ENCODE measurements at regions not wholly inside any gene's neighbourhood (a gene's known extent, or its start where the extent isn't known, plus 50 kb on each side); places are given as distances from the start of the nearest gene placed in this dataset.

DNA sequence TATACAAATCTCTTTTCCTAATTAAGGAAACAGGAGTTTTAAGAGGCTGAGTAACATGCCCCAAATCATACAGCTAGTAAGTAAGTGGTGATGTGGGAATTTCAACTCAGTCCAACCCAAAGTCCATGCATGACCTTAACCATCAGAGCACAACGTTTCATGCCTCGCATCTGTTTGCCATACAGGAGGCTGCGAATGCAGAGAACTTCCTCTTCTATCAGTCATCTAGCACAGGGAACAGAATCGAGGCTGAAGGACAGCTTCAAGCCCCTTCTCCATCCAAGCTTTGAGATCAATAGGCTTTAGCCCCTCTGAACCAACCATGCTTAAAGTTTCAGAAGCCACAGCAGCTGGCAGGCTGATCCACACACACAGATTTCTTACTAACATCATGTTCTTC lies 113.2 kb downstream of the MAFB start:
- TF ChIP-seq, protein P1, sequence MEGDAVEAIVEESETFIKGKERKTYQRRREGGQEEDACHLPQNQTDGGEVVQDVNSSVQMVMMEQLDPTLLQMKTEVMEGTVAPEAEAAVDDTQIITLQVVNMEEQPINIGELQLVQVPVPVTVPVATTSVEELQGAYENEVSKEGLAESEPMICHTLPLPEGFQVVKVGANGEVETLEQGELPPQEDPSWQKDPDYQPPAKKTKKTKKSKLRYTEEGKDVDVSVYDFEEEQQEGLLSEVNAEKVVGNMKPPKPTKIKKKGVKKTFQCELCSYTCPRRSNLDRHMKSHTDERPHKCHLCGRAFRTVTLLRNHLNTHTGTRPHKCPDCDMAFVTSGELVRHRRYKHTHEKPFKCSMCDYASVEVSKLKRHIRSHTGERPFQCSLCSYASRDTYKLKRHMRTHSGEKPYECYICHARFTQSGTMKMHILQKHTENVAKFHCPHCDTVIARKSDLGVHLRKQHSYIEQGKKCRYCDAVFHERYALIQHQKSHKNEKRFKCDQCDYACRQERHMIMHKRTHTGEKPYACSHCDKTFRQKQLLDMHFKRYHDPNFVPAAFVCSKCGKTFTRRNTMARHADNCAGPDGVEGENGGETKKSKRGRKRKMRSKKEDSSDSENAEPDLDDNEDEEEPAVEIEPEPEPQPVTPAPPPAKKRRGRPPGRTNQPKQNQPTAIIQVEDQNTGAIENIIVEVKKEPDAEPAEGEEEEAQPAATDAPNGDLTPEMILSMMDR (IDR thresholded peaks at IDR 0.05) = no peak
- TF ChIP-seq POLR2A (IDR thresholded peaks at IDR 0.05) (no peak), EP300 (IDR thresholded peaks at IDR 0.05) (no peak)

All from tibial nerve (tissue), 4 donors.